ENCODE measurements at regions not wholly inside any gene's neighbourhood (a gene's known extent, or its start where the extent isn't known, plus 50 kb on each side); places are given as distances from the start of the nearest gene placed in this dataset.

DNA sequence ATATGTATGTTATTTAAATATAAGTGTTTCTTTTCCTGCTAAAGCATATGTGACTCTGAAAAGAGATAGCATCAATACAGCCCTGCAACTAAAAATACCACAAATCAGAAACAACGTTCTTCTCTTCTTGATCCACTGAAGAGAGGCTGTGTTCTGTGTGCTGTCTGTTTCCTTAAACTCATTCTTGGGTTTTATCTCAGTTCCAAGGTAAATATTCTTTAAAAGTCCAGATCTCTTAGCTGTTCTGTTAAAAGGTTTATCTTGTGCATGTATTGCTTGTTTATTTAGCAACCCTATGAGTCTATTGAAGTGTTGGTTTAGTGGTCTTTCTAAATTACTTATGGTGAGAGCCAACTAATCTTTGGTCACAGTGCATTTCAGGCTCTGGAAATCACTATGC, 173.3 kb upstream of the NT5C1B start:
- TF ChIP-seq, protein P1, sequence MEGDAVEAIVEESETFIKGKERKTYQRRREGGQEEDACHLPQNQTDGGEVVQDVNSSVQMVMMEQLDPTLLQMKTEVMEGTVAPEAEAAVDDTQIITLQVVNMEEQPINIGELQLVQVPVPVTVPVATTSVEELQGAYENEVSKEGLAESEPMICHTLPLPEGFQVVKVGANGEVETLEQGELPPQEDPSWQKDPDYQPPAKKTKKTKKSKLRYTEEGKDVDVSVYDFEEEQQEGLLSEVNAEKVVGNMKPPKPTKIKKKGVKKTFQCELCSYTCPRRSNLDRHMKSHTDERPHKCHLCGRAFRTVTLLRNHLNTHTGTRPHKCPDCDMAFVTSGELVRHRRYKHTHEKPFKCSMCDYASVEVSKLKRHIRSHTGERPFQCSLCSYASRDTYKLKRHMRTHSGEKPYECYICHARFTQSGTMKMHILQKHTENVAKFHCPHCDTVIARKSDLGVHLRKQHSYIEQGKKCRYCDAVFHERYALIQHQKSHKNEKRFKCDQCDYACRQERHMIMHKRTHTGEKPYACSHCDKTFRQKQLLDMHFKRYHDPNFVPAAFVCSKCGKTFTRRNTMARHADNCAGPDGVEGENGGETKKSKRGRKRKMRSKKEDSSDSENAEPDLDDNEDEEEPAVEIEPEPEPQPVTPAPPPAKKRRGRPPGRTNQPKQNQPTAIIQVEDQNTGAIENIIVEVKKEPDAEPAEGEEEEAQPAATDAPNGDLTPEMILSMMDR (IDR thresholded peaks at IDR 0.05): no peak
- TF ChIP-seq POLR2AphosphoS5 (IDR thresholded peaks at IDR 0.05) (no peak), EP300 (IDR thresholded peaks at IDR 0.05) (no peak), POLR2A (IDR thresholded peaks at IDR 0.05) (no peak)

Measured in gastroesophageal sphincter (tissue), 3 donors.